ENCODE measurements at regions not wholly inside any gene's neighbourhood (a gene's known extent, or its start where the extent isn't known, plus 50 kb on each side); places are given as distances from the start of the nearest gene placed in this dataset.
"Not testable (repeated sequence)": the region's sequence is repeated elsewhere in the genome, so short reads cannot be mapped to it uniquely, and the experiment has no call there.

- POLR2A ChIA-PET, result no interaction called here
- Histone ChIP-seq H3K27me3 (ENCODE audit: control insufficient read depth in 2 of 2, insufficient read depth in 2 of 2, low read length in 2 of 2) (no peaks in the 10 kb centered on the region), H3K4me1 (ENCODE audit: control insufficient read depth in 2 of 2, insufficient read depth in 2 of 2, low read length in 2 of 2) (no peaks in the 10 kb centered on the region), H3K36me3 (ENCODE audit: control insufficient read depth in 2 of 3, insufficient read depth in 3 of 3, low read length in 3 of 3) (no peaks in the 10 kb centered on the region), H3K27ac (ENCODE audit: low read depth, low read length) (no peak overlapping the region), H3K4me3 (ENCODE audit: low read length) (no peak overlapping the region), H3K9me3 (ENCODE audit: control insufficient read depth in 2 of 3, low read length in 3 of 3) (no peaks in the 10 kb centered on the region)
- ATAC-seq, result no peak
- Mint-ChIP-seq H3K9me3 (peaks cover 0 to 17% (median 6%) of the 10 kb centered on the region in 11 donors), H3K36me3 (peaks cover 0 to 4% (median 0%) of the 10 kb centered on the region in 5 donors), H3K4me1 (no peaks in the 10 kb centered on the region), H3K27me3 (peaks cover 0 to 11% (median 0%) of the 10 kb centered on the region in 5 donors), H3K27ac (no peak overlapping the region), H3K4me3 (no peak overlapping the region)
- no peak for DNase-seq
- intact Hi-C loops (cut with micrococcal nuclease), result no loop called here
- CTCF ChIA-PET, result no interaction called here
These were observed 261.7 kb downstream of the ANKRD50 start for GRCh38 chr4:124450851-124451250.

GRCh38 chr4:124454772-124455270 is 257.7 kb downstream of the ANKRD50 start:
- no peak overlapping the region for H3K27ac ChIP-seq (ENCODE audit: low read depth, low read length)
- ATAC-seq, result no peak

GRCh38 chr4:124455671-124456070 is 256.9 kb downstream of the ANKRD50 start:
- CTCF ChIA-PET, result no interaction called here

More at GRCh38 chr4:124454772-124455270, 257.7 kb downstream of the ANKRD50 start:
- no peaks in the 10 kb centered on the region for H3K36me3 ChIP-seq (ENCODE audit: control insufficient read depth in 2 of 3, insufficient read depth in 3 of 3, low read length in 3 of 3)
- Mint-ChIP-seq H3K4me1 (no peaks in the 10 kb centered on the region), H3K4me3 (no peak overlapping the region), H3K27ac (no peak overlapping the region), H3K36me3 (no peaks in the 10 kb centered on the region), H3K9me3 (peaks cover 0 to 5% (median 0%) of the 10 kb centered on the region in 11 donors), H3K27me3 (peaks cover 0 to 6% (median 0%) of the 10 kb centered on the region in 5 donors)
- no peaks in the 10 kb centered on the region for H3K9me3 ChIP-seq (ENCODE audit: control insufficient read depth in 2 of 3, low read length in 3 of 3)
- no peaks in the 10 kb centered on the region for H3K4me1 ChIP-seq (ENCODE audit: control insufficient read depth in 2 of 2, insufficient read depth in 2 of 2, low read length in 2 of 2)
- CTCF ChIA-PET, result no interaction called here
- no peak overlapping the region for H3K4me3 ChIP-seq (ENCODE audit: low read length)
- H3K27me3 ChIP-seq (ENCODE audit: control insufficient read depth in 2 of 2, insufficient read depth in 2 of 2, low read length in 2 of 2), result no peaks in the 10 kb centered on the region
- POLR2A ChIA-PET, result no interaction called here
- no peak for DNase-seq
- intact Hi-C loops (cut with micrococcal nuclease), result no loop called here

GRCh38 chr4:124459196-124459940 is 253.2 kb downstream of the ANKRD50 start:
- Histone ChIP-seq H3K9me3 (ENCODE audit: control insufficient read depth in 2 of 3, low read length in 3 of 3) (peaks cover 0 to 3% (median 0%) of the 10 kb centered on the region in 3 experiments), H3K4me3 (ENCODE audit: low read length) (no peak overlapping the region), H3K27me3 (ENCODE audit: control insufficient read depth in 2 of 2, insufficient read depth in 2 of 2, low read length in 2 of 2) (no peaks in the 10 kb centered on the region), H3K4me1 (ENCODE audit: control insufficient read depth in 2 of 2, insufficient read depth in 2 of 2, low read length in 2 of 2) (no peaks in the 10 kb centered on the region), H3K36me3 (ENCODE audit: control insufficient read depth in 2 of 3, insufficient read depth in 3 of 3, low read length in 3 of 3) (no peaks in the 10 kb centered on the region), H3K27ac (ENCODE audit: low read depth, low read length) (no peak overlapping the region)
- DNase-seq (no peak), ATAC-seq (no peak)
- intact Hi-C loops (cut with micrococcal nuclease), result no loop called here
- H3K4me1 Mint-ChIP-seq, result peaks cover 0 to 2% (median 0%) of the 10 kb centered on the region in 7 donors
- ChIA-PET CTCF (no interaction called here), POLR2A (no interaction called here)
- H3K9me3 Mint-ChIP-seq, result peaks cover 0 to 29% (median 13%) of the 10 kb centered on the region in 11 donors
- no peaks in the 10 kb centered on the region for H3K27me3 Mint-ChIP-seq
- peaks cover 0 to 4% (median 0%) of the 10 kb centered on the region in 5 donors for H3K36me3 Mint-ChIP-seq
- no peak overlapping the region for H3K4me3 Mint-ChIP-seq
- no peak overlapping the region for H3K27ac Mint-ChIP-seq

More at GRCh38 chr4:124455671-124456070, 256.9 kb downstream of the ANKRD50 start:
- H3K4me1 Mint-ChIP-seq, result no peaks in the 10 kb centered on the region
- no peak overlapping the region for H3K27ac Mint-ChIP-seq
- H3K4me3 Mint-ChIP-seq, result no peak overlapping the region
- intact Hi-C loops (cut with micrococcal nuclease), result no loop called here
- POLR2A ChIA-PET, result no interaction called here
- H3K36me3 ChIP-seq (ENCODE audit: control insufficient read depth in 2 of 3, insufficient read depth in 3 of 3, low read length in 3 of 3), result no peaks in the 10 kb centered on the region
- DNase-seq, result no peak
- peaks cover 0 to 1% (median 0%) of the 10 kb centered on the region in 5 donors for H3K27me3 Mint-ChIP-seq
- peaks cover 0 to 5% (median 1%) of the 10 kb centered on the region in 11 donors for H3K9me3 Mint-ChIP-seq
- no peaks in the 10 kb centered on the region for H3K9me3 ChIP-seq (ENCODE audit: control insufficient read depth in 2 of 3, low read length in 3 of 3)
- no peak overlapping the region for H3K4me3 ChIP-seq (ENCODE audit: low read length)
- no peak overlapping the region for H3K27ac ChIP-seq (ENCODE audit: low read depth, low read length)
- H3K36me3 Mint-ChIP-seq, result no peaks in the 10 kb centered on the region
- no peak for ATAC-seq
- H3K27me3 ChIP-seq (ENCODE audit: control insufficient read depth in 2 of 2, insufficient read depth in 2 of 2, low read length in 2 of 2), result no peaks in the 10 kb centered on the region
- no peaks in the 10 kb centered on the region for H3K4me1 ChIP-seq (ENCODE audit: control insufficient read depth in 2 of 2, insufficient read depth in 2 of 2, low read length in 2 of 2)

- no peak for ATAC-seq
- Histone ChIP-seq H3K36me3 (ENCODE audit: control insufficient read depth in 2 of 3, insufficient read depth in 3 of 3, low read length in 3 of 3) (no peaks in the 10 kb centered on the region), H3K27ac (ENCODE audit: low read depth, low read length) (no peak overlapping the region), H3K27me3 (ENCODE audit: control insufficient read depth in 2 of 2, insufficient read depth in 2 of 2, low read length in 2 of 2) (no peaks in the 10 kb centered on the region), H3K9me3 (ENCODE audit: control insufficient read depth in 2 of 3, low read length in 3 of 3) (peaks cover 0 to 3% (median 0%) of the 10 kb centered on the region in 3 experiments), H3K4me3 (ENCODE audit: low read length) (no peak overlapping the region), H3K4me1 (ENCODE audit: control insufficient read depth in 2 of 2, insufficient read depth in 2 of 2, low read length in 2 of 2) (no peaks in the 10 kb centered on the region)
- POLR2A ChIA-PET, result no interaction called here
- no peak overlapping the region for H3K27ac Mint-ChIP-seq
- H3K27me3 Mint-ChIP-seq, result no peaks in the 10 kb centered on the region
- H3K9me3 Mint-ChIP-seq, result peaks cover 0 to 33% (median 13%) of the 10 kb centered on the region in 11 donors
- CTCF ChIA-PET, result no interaction called here
- no peak overlapping the region for H3K4me3 Mint-ChIP-seq
- peaks cover 0 to 2% (median 0%) of the 10 kb centered on the region in 7 donors for H3K4me1 Mint-ChIP-seq
- intact Hi-C loops (cut with micrococcal nuclease), result no loop called here
- DNase-seq, result no peak
- peaks cover 0 to 4% (median 0%) of the 10 kb centered on the region in 5 donors for H3K36me3 Mint-ChIP-seq
These were observed 252.6 kb downstream of the ANKRD50 start for GRCh38 chr4:124459941-124460310.

GRCh38 chr4:124461592-124461991 is 250.9 kb downstream of the ANKRD50 start:
- DNase-seq, result not testable (repeated sequence)

More at GRCh38 chr4:124461592-124461991, 250.9 kb downstream of the ANKRD50 start:
- H3K27me3 ChIP-seq (ENCODE audit: control insufficient read depth in 2 of 2, insufficient read depth in 2 of 2, low read length in 2 of 2); POLR2A ChIA-PET; H3K36me3 ChIP-seq (ENCODE audit: control insufficient read depth in 2 of 3, insufficient read depth in 3 of 3, low read length in 3 of 3); intact Hi-C loops (cut with micrococcal nuclease); H3K4me3 ChIP-seq (ENCODE audit: low read length); H3K27ac Mint-ChIP-seq; H3K4me3 Mint-ChIP-seq; H3K36me3 Mint-ChIP-seq; H3K27ac ChIP-seq (ENCODE audit: low read depth, low read length); H3K4me1 Mint-ChIP-seq; ATAC-seq; CTCF ChIA-PET; H3K27me3 Mint-ChIP-seq; H3K9me3 ChIP-seq (ENCODE audit: control insufficient read depth in 2 of 3, low read length in 3 of 3); H3K4me1 ChIP-seq (ENCODE audit: control insufficient read depth in 2 of 2, insufficient read depth in 2 of 2, low read length in 2 of 2): not testable (repeated sequence)
- peaks cover 0 to 33% (median 13%) of the 10 kb centered on the region in 11 donors for H3K9me3 Mint-ChIP-seq

All from naive thymus-derived CD4-positive, alpha-beta T cell (primary cell).